ENCODE measurements at regions not wholly inside any gene's neighbourhood (a gene's known extent, or its start where the extent isn't known, plus 50 kb on each side); places are given as distances from the start of the nearest gene placed in this dataset.

DNA sequence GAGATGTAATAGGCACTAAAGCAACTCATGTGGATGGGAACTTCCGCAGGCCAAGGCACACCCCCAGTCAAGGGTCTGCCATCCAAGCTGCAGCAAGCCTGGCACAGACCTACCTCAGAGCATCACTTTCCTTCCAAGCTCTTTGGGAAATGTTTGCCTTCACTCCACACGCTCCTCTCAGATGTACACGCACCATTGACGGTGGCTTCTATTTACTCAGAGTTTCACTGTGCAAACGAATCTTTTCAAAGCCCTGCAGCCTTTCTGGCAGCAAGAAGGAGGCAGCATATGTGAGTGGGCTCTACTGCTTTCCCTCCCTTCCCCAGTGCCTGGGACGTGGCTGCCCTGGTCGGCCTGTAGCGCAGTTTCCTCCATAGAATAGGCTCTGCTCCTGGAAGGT, 60.9 kb upstream of the USP47 start:
- DNase-seq (ENCODE audit: low spot score) = no peak
- ATAC-seq (ENCODE audit: low FRiP score) = no peak
- TF ChIP-seq CTCF (IDR thresholded peaks at IDR 0.05) = no peak

DNA sequence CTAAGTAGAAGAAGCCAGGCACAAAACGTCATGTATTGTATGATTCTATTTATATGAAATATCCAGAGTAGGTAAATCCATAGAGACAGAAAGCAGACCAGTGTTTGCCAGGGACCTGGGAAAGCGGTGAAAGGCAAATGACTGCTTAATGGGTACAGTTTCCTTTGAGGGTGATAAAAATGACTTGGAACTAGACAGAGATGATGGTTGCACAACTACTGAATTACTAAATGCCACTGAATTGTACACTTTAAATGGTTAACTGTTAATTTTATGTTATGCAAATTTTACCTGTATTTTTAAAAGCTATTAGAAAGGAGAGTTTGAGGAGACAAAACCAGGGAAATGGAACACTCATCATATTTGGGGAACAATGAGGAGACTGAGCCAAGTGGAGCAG, 61.8 kb upstream of the USP47 start:
- ATAC-seq (ENCODE audit: low FRiP score) = no peak
- TF ChIP-seq CTCF (IDR thresholded peaks at IDR 0.05) = no peak
- DNase-seq (ENCODE audit: low spot score) = no peak

- TF ChIP-seq CTCF (IDR thresholded peaks at IDR 0.05) = no peak
- DNase-seq (ENCODE audit: low spot score) (no peak), ATAC-seq (ENCODE audit: low FRiP score) (no peak)
These were observed 63.9 kb upstream of the USP47 start for GRCh38 chr11:11777897-11778296.

- TF ChIP-seq CTCF (IDR thresholded peaks at IDR 0.05) = no peak
- DNase-seq (ENCODE audit: low spot score) = no peak
- no peak for ATAC-seq (ENCODE audit: low FRiP score)
These were observed 65.1 kb upstream of the USP47 start for GRCh38 chr11:11776714-11777113.

DNA sequence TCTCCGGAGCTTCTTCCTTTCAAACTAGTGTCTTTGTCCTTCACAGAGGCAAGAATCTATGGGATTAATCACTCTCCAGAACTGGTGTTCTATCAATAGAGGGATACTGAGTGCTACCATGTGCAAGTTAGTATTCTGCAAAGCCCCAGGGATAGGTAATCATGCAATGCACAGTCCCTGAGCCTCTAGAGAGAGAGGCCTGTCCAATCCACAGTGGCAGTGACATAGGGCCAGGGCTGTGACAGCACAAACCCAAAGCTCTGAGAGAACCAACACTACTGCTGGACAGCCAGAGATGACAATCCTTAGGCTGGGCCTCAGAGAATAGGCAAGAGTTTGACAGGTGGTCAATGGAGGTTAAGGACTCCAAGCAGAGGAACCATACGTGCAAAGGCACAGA, 66.8 kb upstream of the USP47 start:
- DNase-seq (ENCODE audit: low spot score) = no peak
- no peak for TF ChIP-seq CTCF (IDR thresholded peaks at IDR 0.05)
- ATAC-seq (ENCODE audit: low FRiP score) = no peak

DNA sequence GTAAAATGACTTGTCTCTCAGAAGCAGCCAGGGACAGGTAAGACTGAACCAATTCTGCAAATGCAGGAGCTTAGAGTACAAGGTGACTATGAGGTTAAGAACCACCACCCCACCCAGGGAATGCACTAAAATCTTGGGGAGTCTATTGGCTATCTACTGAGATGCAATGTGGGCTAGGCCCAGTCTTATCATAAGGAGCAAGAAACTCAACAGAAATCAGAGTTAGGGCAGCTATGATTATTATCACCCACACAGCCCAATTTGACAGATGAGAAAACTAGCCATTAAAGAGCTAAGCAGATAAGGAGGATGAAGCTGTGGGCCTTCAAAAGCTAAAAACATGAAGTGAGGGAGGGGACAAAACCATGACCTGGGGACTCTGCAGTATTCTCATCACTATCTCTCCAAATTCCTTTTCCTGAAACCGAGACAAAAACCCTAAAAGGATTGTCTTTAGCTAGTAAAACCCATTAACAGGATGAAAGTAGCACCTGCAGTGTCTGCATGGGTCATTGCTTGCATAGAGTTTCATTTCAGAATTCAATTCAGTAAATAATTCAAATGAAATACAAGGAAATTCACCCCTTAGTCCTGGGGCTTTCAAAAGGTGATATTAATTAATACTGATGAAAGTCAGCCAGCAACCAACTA, 68.8 kb upstream of the USP47 start:
- DNase-seq (ENCODE audit: low spot score) (no peak), ATAC-seq (ENCODE audit: low FRiP score) (no peak)
- no peak for TF ChIP-seq CTCF (IDR thresholded peaks at IDR 0.05)

- no peak for TF ChIP-seq CTCF (IDR thresholded peaks at IDR 0.05)
These were observed 70.8 kb upstream of the USP47 start for GRCh38 chr11:11770921-11771486.

More at GRCh38 chr11:11770921-11771486, 70.8 kb upstream of the USP47 start:
- DNase-seq (ENCODE audit: low spot score) (no peak), ATAC-seq (ENCODE audit: low FRiP score) (peak; percentile 70)
